Stimulated activated CD8-positive, alpha-beta memory T cell treated with anti-CD3 and anti-CD28 coated beads, Interleukin-7, amount 100 ng/mL, for 1 hour (primary cell): ENCODE measurements at regions not wholly inside any gene's neighbourhood (a gene's known extent, or its start where the extent isn't known, plus 50 kb on each side); places are given as distances from the start of the nearest gene placed in this dataset.
"Not testable (repeated sequence)": the region's sequence is repeated elsewhere in the genome, so short reads cannot be mapped to it uniquely, and the experiment has no call there.

Source experiments
- DNase-seq, 2 donors: peaks; one replicate each; pipeline ENCODE4 v3.0.0-alpha.2; 2020; ENCODE audit warnings: low read depth in 2 of 2

DNA sequence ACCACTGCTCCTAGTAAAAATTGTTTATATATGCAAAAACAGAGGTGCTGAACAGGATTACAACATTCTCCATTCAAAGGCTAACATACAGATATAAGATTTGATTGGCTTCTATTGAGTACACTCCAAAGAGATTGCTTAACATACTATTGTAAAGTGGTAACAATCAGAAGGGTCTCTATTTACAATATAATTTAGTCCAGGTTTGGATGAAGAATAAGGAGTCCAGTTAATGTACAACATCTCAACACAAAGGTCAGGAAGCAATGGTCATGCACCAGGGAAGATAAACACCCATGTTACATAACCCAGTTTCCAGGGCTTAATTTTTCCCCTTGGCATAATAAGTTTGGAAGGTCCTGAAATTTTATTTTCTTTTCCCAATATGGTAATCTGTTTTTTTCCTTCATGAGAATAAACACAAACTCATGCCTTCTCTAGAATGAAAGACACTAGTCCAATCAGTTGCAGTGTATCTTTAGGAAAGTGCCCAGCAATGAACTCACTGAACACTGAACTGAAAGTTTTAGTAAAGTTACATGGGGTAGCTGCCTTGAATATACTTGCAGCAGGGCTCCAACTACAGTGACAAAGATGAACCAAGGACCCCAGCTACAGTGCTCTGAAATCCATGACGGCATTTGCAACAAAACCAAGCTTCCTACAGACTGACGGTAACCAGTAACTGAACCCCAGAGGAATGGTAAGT is 255.3 kb upstream of the GJE1 start:
- DNase-seq = no peak

DNA sequence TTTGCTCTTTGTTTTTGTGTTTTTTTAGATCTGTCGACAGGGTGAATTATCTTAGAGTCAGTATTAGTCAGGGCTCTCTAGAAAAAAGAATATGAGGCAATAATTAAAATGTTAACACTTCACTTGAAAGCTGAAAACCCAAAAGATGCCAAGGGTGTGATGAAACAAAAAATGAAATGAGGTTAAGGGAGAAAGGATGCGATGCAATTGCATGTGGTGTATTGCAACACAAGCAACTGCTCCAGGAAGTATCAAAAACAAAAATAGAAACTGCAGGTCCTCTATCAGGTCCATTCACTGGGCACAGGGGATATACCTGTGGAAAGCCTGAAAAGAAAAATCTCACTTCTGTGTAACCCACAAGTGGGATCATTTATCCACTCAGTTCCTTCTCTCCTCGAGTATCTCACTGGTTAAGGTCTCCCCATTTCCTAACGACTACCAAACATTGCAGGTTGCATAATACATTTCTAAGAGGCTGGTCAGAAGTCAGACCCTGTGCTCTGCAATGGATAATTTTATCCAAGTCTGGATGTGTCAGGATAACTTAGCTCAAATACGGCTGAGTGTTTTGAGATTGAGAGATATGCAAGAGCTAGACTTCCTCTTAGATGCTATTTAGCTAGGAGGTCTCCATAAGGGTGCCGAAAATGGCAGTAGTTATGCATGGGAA is 257.7 kb upstream of the GJE1 start:
- DNase-seq = no peak

DNA sequence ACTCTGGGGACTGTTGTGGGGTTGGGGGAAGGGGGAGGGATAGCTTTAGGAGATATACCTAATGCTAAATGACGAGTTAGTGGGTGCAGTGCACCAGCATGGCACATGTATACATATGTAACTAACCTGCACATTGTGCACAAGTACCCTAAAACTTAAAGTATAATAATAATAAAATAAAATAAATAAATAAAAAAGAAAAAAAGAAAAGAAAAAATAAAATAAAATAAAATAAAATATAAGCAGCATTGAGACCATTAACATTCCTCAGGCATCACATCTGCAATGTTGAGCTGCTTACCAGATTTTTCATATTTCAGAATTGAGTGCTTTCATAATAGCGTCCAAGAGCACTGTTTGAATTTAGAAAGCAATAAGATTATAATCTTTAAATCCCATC is 263.2 kb upstream of the GJE1 start:
- DNase-seq = not testable (repeated sequence)

DNA sequence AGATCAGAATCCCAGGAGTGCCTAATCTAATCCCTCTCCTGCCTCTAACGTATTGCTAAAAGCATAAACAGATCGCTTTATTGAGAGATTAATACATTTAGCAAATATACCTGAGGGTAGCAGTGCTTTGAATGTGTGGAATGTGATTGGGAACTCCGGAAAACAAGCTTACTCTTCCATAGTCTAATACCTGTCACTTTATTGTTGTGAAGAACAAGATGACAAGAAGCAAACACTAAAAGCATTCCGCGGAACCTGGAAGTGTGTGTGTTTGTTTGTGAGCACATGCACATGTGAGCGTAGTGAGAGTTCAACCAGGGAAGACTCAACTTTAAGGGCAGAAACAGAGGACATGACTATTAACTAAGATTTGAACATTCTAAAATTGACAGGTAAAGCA is 265.0 kb upstream of the GJE1 start:
- DNase-seq = no peak

DNA sequence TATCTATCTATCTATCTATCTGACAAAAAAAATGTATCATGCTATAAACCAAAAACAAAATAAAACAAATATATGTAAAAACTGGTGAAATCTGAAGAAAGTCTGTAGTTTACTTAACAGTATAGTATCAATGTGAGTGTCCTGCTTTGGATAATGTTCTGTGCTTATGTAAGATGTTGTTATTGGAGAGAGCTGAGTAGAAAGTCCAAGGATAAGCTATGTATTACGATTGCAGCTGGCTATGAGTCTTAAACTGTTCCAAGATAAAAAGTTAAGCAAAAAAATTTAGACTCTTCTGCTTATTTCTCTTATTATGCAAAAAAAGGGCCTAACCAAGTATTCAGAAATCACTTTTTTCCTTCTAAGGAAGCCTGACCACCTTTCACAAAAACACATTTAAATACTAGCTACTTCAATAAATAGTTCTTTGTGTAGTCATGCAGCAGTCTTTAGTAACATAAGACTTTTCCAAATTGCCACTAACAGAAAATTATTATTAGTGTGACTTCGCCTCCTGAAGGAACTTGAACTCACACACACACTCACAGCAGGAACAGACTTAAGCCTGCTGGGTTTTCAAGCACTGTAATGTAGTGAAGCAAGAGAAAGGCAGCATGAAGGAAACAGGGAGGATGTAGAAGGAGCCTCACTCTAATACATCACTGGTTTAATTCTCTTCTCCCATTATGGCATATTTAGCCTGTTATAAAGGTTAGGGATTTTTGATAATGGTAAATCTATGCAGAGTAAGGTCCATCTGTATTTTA is 265.8 kb upstream of the GJE1 start:
- DNase-seq = no peak

DNA sequence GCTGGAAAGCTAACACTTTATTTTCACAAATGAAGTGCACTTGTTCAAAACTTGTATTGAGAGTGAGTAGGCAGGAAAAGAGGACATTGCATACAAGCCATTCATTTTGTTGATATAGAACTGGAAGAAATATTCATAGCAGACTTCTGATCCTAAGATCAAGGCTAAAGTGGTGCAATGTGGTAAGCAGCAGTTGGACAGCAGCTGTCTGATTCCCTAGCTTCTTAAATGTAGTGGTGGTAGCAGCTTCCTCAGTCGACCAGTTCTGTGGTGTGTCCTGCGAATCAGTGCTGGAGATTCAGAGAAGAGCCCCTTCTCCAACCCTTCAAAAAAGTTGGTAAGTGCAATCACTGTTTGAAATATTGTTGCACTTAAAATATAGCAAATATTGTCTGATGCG is 281.7 kb upstream of the GJE1 start:
- DNase-seq = no peak

DNA sequence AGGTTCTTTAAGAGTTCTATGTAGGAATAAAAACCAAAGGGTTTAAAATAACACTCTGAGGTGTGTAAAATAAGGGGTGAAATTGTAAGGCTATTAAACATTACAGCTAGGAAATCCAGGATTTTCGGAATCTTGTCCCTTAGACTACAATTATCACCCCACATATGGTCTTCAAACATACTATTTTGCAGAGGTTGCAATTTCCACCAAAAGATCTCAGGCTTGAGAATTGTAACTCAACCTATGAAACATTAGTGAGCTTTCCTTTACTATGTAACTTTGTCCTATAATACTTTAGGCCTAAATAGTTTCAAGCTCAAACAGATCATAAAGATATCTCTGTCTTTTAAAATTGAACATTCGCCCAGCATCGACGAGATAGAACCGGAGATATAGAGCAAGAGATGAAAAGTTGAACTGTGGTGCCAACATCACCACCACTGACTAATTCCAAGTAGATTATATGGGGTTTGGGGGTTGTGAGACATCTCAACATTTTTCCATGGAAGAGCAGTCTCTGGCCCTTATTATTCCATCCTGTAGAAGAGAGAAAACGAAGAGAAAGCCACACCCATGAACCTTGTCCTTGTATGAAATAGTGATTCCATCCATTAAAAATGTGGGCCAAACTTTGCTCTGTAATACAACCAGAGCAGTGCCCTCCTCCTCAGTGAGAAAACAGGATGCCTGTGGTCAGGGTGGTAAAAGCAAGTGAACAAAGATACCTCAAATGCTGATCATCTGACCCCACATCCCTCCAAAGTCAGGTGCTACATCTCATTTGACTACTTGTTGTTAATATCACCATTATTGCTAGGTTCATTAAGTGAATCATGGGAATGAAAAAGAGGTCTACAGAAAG is 284.5 kb upstream of the GJE1 start:
- DNase-seq = peak in 1 of 2 donors; percentile 6

DNA sequence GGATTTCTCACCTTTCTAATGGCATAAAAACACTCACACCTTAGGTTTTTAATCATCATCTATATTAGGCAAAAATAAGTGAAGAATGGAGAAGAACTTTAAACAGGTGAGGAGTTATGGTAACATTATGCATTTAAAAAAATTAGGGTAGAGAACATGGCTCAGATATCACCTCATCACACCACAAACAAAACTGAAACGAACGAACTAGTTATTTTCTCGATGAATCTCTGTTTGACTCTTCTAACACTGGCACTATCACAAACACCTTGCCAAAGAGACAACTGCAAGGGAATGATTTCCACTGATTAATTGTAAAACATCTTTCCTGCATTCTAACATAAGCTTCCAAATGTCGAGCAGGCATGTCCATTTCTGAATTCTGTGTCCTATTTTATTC is 286.1 kb upstream of the GJE1 start:
- no peak for DNase-seq

DNA sequence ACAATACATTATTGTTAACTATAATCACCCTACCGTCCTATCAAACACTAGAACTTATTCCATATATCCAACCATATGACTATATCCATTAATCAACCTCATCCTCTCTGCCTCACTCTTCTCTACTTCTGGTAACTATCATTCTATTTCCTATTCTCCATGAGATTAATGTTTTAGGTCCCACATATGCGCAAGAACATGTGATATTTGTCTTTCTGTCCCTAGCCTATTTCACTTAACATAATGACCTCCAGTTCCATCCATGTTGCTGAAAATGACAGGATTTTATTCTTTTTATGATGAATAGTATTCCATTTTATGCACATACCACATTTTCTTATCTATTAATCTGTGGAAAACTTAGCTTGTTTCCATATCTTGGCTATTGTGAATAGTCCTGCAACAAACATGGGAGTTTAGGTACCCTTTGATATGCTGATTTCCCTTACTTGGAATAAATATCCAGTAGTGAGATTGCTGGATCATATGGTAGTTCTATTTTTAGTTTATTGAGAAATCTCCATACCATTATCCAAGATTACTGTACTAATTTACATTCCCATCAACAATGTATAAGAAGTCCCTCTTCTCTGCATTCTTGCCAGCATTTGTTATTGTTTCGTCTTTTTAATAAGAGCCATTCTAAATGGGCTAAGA is 289.4 kb upstream of the GJE1 start:
- no peak for DNase-seq

DNA sequence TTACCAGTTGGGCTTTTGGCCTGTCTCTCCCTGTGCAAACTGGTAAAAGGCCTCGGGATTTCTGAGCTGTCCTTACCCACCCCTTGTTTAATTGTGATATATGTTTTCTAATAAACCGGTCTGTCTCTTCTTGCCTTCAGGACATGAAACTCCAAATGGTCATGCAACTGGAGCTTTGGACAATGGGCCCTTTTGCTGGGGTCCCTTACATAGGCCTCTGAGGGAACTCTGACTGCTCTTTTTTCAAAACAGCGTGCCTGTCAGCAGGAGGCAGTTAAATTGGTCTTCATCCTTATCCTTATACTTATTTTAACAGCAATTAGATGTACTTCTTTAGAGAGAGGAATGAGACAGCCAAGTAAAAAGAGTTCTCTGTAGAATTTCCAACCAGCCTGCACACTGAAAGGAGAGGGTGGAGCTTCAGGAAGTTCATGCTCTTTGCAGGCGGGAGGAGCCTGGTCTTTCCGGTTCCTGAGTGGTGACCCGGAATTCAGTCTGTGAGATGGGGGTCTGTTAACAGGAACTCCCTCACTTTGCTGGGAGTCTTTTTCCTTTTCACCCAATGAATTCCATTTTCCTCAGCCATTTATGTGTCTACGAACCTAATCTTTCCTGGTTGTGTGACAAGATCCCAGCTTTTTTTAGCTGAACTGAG is 299.6 kb upstream of the GJE1 start:
- no peak for DNase-seq

DNA sequence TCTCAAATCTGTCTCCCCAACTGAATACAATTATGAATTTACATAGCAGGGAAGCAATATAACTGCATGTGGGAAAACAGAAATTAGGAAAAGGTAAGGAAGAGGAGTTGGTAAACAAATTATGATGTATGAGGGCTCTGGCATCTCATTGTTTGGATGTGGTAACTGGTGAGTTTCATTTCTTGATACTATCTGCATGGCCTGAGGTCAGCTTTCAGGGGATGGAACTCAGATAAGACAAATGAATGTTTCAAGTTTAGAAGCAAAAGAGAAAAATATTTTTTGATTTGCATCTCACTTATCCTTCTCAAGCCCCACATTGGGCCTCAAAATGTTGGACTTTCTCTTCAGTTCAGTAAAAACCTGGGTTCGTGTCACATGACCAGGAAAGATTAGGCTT is 302.2 kb upstream of the GJE1 start:
- DNase-seq = no peak

DNA sequence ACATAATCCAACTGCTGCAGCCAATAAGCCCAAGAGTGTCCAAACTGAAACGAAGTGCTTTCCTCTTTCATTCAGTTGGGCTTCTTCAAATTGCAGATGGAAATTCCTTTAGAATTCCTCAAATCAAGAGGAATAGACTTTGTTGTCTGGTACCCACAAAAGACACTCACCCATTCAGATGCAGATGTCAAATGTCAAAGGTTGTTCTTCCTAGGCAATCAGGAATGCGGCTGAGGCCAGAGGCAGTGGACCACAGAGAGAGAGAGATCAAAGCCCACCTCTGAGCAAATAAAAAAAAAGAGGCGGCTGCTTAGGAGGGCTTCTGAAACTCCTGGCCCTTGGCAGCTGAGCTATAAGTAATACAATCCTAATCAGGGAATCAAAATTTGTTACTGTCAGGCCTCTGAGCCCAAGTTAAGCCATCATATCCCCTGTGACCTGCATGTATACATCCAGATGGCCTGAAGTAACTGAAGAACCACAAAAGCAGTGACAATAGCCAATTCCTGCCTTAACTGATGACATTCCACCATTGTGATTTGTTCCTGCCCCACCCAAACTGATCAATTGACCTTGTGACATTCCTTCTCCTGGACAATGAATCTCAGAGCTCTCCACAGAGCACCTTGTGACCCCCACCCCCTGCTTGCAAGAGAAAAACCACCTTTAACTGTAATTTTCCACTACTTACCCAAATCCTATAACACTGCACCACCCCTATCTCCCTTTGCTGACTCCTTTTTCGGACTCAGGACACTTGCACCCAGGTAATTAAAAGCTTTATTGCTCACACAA is 303.0 kb upstream of the GJE1 start:
- DNase-seq = no peak

DNA sequence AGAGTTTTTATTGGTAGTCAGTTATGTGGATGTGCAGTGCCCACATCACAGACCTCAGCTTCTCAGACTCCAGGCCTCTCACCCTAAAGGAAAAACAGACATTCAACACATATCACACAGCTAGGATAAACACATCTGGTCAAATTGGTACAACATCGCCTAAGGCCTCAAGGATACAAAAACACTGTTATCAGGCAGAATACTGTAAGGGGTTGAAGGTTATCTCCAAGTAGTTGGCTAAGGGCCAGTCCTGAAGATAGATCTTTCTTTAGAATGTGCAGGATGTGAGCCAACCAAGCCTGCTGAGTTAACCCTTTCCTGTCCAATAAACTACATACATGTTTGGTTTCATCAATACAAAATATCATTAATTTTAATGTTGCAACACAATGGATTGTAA is 308.4 kb upstream of the GJE1 start:
- no peak for DNase-seq

DNA sequence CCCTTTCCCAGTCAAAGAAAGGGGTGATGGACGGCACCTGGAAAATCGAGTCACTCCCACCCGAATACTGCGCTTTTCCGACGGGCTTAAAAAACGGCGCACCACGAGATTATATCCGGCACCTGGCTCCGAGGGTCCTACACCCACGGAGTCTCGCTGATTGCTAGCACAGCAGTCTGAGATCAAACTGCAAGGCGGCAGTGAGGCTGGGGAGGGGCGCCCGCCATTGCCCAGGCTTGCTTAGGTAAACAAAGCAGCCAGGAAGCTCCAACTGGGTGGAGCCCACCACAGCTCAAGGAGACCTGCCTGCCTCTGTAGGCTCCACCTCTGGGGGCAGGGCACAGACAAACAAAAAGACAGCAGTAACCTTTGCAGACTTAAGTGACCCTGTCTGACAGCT is 317.7 kb upstream of the GJE1 start:
- not testable (repeated sequence) for DNase-seq

DNA sequence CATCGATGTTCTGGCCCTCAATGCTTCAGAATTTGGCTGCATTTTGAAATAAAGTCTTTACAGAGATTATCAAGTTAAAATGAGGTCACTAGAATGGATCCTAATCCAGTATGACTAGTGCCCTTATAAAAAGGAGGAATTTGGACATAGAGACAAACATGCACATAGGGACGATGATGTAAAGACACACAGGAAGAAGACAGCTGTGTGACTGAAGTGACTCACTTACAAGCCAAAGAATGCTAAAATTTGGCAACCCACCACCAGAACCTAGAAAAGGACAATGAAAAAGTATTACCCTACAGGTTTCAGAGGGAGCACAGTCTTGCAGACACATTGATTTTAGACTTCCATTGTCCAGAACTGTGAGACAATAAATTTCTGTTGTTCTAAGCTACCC is 322.8 kb upstream of the GJE1 start:
- DNase-seq = no peak

DNA sequence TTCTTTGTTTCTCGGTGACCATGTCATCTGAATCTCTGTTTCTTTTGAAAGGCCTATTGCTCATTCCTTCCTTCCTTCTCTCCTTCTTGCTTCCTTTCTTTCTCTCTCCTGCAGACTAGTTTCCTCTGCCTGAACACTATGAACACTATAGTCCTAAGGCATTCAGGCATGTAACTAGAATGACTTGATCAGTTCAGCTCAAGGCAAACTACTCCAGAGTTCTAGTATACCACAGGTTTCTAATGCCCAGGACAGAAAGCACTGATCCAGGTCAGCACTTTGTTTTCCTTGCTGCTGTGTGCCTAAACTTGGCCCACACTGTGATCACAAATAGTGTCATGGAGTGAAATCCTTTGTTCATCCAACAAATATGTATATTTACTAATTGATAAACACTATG is 324.1 kb upstream of the GJE1 start:
- DNase-seq = no peak

DNA sequence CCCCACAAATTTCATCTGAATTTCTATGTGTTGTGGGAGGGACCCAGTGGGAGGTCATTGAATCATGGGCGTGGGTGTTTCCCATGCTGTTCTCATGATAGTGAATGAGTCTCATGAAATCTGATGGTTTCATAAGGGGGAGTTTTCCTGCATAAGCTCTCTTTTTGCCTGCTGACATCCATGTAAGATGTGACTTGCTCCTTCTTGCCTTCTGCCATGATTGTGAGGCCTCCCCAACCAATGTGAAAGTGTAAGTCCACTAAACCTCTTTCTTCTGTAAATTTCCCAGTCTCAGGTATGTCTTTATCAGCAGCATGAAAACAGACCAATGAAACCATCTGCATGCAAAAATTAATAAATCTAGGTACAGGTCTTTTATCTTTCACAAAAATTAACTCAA is 331.8 kb upstream of the GJE1 start:
- not testable (repeated sequence) for DNase-seq

DNA sequence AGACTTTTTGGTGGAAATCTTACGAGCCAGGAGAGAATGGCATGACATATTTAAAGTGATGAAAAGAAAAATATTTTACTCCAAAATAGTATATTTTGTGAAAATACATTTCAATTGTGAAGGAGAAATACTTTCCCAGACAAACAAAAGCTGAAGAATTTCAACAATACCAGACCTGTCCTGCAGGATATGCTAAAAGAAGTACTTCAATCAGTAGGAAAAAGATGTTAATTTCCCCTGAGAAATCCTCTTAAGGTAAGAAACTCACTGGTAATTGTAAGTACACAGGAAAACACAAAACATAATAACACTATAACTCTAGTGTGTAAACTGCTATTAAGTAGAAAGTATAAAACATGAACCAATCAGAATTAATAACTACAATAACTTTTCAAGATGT is 341.8 kb upstream of the GJE1 start:
- no peak for DNase-seq

DNA sequence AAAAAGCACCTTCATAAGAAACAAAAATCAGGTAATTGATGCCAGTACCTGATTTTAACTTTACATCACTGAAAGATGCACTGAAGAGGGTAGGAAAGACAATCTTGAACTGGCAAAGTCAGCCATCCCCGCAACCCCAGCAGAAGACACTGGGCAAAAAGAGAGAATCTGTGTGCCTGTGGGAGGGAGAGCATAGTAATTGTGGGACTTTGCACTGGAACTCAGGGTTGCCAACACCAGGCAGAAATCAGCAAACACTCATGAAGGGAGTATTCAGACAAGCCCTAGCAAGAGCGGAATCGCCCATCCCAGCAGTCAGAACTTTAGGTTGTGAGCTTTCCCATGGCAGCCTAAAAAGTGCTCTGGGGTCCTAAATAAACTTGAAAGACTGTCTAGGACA is 344.6 kb upstream of the GJE1 start:
- DNase-seq = no peak

DNA sequence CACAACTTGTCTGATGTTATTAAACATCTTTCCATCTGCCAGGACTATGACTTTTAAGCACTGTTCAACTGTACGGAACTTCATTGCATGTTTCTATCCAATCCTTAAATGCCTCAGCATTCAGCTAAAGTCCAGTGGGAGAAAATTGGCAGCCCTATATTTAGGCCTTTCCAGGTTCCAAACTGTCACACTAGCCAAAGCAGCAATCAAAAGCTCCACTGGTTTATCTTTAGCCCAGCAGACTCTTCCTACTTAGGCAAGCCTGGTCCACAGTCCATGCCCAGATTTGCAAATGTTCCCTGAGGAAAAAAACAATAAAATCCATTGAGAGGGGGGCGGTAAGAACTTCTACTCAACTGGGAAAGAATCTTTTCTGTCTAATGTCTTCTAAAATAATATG is 349.1 kb upstream of the GJE1 start:
- no peak for DNase-seq
